HUES64 (cell line): ENCODE measurements at regions not wholly inside any gene's neighbourhood (a gene's known extent, or its start where the extent isn't known, plus 50 kb on each side); places are given as distances from the start of the nearest gene placed in this dataset.
"Not testable (repeated sequence)": the region's sequence is repeated elsewhere in the genome, so short reads cannot be mapped to it uniquely, and the experiment has no call there.

Experiments used
- H3K27ac ChIP-seq: 2 replicates; pipeline ENCODE4 v1.7.0; 2013; ENCODE audit warnings: low read depth, low read length, inconsistent platforms
- H3K27me3 ChIP-seq: 2 replicates; pipeline ENCODE4 v1.6.1; 2013; ENCODE audit warnings: mild to moderate bottlenecking, low read length; ENCODE audit not compliant: insufficient read depth
- H3K36me3 ChIP-seq: 2 replicates; pipeline ENCODE4 v1.6.1; 2013; ENCODE audit warnings: mild to moderate bottlenecking, low read length; ENCODE audit not compliant: insufficient read depth
- H3K4me1 ChIP-seq: 2 replicates; pipeline ENCODE4 v1.6.1; 2013; ENCODE audit warnings: mild to moderate bottlenecking, low read length, moderate library complexity; ENCODE audit not compliant: insufficient read depth
- H3K4me3 ChIP-seq: 2 replicates; pipeline ENCODE4 v1.5.1; 2013; ENCODE audit warnings: mild to moderate bottlenecking, low read length, moderate library complexity
- H3K9ac ChIP-seq: 2 replicates; pipeline ENCODE4 v1.6.1; 2013; ENCODE audit warnings: mild to moderate bottlenecking, low read depth, low read length
- H3K9me3 ChIP-seq: 2 replicates; pipeline ENCODE4 v1.6.1; 2013; ENCODE audit warnings: low read depth, low read length; ENCODE audit not compliant: insufficient read depth
- WGBS: fragments of 150-250, 120-280 bp; methylation state at CpG from one replicate; pipeline ENCODE4 v1.1.7; 2013; ENCODE audit warnings: missing lambda C conversion rate; 5-methylcytosine and 5-hydroxymethylcytosine counted together

DNA sequence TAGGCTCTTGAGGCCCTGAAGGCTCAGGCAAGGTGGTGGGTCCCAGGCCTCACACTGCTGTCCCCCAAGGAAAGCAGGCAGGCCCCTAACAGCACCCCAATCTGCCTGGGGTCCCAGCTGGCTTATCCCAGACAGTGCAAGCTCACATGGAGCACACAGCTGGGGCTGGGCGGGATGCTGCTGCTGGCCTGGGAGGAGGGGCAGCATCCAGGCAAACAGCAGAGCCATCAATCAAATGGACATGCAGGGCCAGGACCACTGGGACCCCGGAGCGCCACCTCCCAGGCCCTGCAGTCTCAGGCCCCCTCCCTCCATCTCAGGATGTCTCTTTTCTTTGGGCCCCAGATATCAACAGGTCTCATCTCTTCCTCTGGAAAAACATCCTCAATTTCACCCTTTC is 140.3 kb downstream of the BRD1 start:
- Histone ChIP-seq H3K4me3 (no peak overlapping the region), H3K27me3 (no peaks in the 10 kb centered on the region), H3K9ac (no peak overlapping the region), H3K36me3 (no peaks in the 10 kb centered on the region), H3K9me3 (0 out of 2 replicates have a peak, but pooled peaks cover 2% of the 10 kb centered on the region), H3K27ac (no peak overlapping the region), H3K4me1 (no peaks in the 10 kb centered on the region)
- WGBS: 86% methylated on average over 3 of the region's 3 CpGs

DNA sequence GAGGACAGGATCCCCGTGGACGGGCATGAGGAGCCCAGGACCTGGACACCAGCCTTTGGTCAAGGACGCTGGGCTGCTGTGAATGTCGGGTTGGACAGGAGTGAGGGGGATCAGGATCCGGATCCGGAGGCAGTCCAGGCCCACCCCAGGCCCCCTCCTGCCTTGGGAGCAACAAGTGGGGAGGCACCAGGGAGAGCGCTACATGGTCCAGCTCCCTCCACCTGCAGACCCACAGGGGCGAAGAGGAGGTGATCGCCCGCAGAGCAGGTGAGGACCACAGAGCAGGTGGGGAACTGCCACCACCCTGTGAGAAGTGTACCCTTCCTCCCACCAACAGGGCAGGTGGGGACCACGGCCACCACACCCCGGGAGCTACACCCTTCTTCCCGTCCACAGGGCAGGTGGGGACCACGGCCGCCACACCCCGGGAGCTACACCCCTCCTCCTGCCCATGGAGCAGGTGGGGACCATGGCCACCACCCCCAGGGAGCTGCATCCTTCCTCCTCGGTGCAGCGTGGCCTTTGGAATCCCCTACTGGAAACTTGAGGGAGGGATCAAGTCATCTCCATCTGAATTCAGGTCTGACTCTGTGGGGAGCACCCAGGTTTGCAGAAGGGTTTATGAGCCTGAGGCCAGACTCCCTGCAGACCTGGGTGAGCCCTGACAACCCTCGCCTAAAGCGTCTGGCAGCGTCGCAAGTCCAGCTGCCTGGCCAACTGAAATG is 141.0 kb downstream of the BRD1 start:
- H3K27me3 ChIP-seq: no peaks in the 10 kb centered on the region
- 85% methylated on average over 22 of the region's 22 CpGs for WGBS
- H3K4me3 ChIP-seq: no peak overlapping the region
- no peaks in the 10 kb centered on the region for H3K36me3 ChIP-seq
- H3K27ac ChIP-seq: no peak overlapping the region
- 0 out of 2 replicates have a peak, but pooled peaks cover 2% of the 10 kb centered on the region for H3K9me3 ChIP-seq
- no peak overlapping the region for H3K9ac ChIP-seq
- H3K4me1 ChIP-seq: no peaks in the 10 kb centered on the region

DNA sequence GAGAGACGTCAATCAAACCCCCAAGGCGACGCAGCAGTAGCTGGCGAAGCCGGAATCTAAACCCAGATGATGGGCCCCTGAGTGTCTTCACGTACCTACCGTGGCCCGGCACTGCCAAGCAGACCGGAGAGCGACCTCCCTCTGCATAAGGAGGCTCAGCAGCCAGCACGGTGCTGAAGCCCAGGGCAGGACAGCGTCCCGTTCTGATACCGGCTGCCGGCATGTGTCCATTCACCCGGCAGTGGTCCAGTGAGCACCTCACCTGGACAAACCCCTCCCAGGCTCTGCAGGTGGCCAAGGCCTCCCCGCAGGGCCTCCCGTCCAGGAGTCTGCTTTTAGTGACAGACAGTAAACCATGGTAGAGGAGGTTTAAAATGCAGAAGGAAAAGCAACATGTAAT is 142.0 kb downstream of the BRD1 start:
- H3K36me3 ChIP-seq: no peaks in the 10 kb centered on the region
- no peaks in the 10 kb centered on the region for H3K27me3 ChIP-seq
- H3K27ac ChIP-seq: no peak overlapping the region
- no peak overlapping the region for H3K4me3 ChIP-seq
- 81% methylated on average over 18 of the region's 18 CpGs for WGBS
- no peaks in the 10 kb centered on the region for H3K4me1 ChIP-seq
- no peak overlapping the region for H3K9ac ChIP-seq
- no peaks in the 10 kb centered on the region for H3K9me3 ChIP-seq

DNA sequence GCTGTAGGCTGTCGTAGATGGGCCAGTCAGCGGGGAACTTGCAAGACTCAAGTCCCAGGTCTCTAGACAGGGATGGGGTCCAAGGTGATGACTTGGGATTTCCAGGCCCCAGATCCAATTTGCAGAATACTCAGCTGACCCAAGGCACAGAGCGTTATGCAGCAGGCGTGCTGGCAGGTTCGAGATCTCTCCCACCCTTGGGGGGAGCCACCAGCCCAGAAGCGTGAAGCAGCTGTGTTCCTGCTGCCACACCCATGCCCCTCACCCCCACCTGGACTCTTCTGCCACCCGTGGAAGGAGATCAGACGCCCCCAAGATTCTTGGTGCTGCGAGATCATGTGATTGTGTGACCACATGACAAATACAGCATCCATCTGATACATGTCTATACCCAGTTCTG is 142.6 kb downstream of the BRD1 start:
- 88% methylated on average over 9 of the region's 9 CpGs for WGBS
- Histone ChIP-seq H3K4me1 (no peaks in the 10 kb centered on the region), H3K9me3 (no peaks in the 10 kb centered on the region), H3K27me3 (no peaks in the 10 kb centered on the region), H3K9ac (no peak overlapping the region), H3K27ac (no peak overlapping the region), H3K4me3 (no peak overlapping the region), H3K36me3 (no peaks in the 10 kb centered on the region)

DNA sequence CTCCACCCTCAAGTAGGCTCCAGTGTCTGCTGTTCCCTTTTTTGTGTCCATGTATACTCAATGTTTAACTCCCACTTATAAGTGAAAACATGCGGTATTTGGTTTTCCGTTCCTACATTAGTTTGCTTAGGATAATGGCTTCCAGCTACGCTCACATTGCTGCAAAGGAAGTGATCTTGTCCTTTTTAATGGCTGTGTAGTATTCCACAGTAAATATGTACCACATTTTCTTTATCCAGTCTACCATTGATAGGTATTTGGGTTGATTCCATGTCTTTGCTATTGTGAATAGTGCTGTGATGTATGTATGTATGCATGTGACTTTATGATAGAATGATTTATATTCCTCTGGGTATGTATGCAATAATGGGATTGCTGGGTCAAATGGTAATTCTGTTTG is 144.6 kb downstream of the BRD1 start:
- 96% methylated on average over 3 of the region's 3 CpGs for WGBS
- Histone ChIP-seq H3K9ac (no peak overlapping the region), H3K4me1 (no peaks in the 10 kb centered on the region), H3K9me3 (no peaks in the 10 kb centered on the region), H3K27me3 (no peaks in the 10 kb centered on the region), H3K4me3 (no peak overlapping the region), H3K27ac (no peak overlapping the region), H3K36me3 (no peaks in the 10 kb centered on the region)

DNA sequence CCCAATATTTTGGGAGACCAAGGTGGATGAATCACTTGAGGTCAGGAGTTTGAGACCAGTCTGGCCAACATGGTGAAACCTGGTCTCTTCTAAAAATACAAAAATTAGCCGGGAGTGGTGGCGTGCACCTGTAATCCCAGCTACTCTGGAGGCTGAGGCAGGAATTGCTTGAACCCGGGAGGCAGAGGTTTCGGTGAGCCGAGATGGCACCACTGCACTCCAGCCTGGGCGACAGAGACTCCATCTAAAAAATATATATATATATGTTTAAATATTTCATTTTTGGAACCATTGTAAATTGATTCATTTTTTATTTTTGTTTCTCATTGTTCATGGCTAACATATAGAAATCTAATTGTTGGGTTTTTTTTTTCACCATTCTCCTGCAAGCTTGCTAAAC is 146.9 kb downstream of the BRD1 start:
- H3K9me3 ChIP-seq, H3K4me1 ChIP-seq, H3K9ac ChIP-seq, H3K27me3 ChIP-seq, H3K4me3 ChIP-seq, H3K27ac ChIP-seq, H3K36me3 ChIP-seq: not testable (repeated sequence)
- WGBS: 96% methylated on average over 5 of the region's 6 CpGs

DNA sequence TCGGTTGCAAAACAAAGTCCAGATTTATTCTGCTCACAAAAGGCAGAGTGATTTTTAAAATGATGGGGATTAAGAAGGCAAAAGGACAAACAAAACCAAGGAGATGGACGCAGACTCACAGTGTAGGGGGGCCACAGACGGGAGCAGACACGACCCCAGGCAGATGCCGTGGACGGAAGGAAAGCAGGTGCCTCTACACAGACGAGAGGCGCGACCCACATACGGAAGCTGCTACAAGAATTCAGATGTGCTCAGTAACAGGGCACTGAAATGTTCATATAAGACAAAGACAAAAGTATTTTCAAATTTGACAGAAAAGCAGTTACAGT is 148.9 kb downstream of the BRD1 start:
- Histone ChIP-seq H3K27ac (no peak overlapping the region), H3K9me3 (no peaks in the 10 kb centered on the region), H3K9ac (no peak overlapping the region), H3K27me3 (peaks cover 6% of the 10 kb centered on the region; the same call in 1 of the 2 replicates), H3K4me1 (no peaks in the 10 kb centered on the region), H3K36me3 (no peaks in the 10 kb centered on the region), H3K4me3 (no peak overlapping the region)
- 91% methylated on average over 10 of the region's 10 CpGs for WGBS

DNA sequence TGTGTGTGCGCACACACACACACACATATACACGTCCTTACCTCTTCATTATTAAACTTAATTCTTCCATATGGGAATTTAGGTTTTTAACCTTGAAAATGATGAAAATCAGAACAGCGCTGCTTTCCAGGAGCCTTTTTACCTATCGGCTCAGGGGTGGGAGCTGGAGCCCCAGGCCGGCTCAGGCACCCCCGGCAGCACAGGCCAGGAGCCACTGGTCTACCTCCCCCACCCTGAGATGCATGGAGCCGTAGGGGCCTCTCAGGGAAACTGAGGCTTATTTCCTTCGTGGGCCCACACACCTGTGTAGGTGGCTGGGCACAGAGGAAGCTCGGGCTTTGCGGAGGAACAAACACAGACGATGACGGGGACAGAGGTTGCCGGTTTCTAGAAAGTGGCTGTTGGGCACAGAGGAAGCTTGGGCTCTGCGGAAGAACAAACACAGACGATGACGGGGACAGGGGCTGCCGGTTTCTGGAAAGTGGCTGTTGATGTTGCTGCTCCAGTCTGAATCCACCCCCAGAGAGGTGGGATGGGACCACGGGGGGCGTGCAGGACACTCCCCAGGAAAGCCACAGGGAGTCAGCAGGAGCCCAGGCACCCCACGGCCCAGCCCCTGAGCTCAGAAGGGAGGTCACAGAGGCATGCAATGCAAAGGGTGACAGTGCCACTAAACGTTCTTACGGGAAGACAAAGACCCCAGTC is 149.4 kb downstream of the BRD1 start:
- H3K27me3 ChIP-seq: peaks cover 9% of the 10 kb centered on the region; the same call in 1 of the 2 replicates
- no peaks in the 10 kb centered on the region for H3K36me3 ChIP-seq
- no peaks in the 10 kb centered on the region for H3K9me3 ChIP-seq
- no peak overlapping the region for H3K4me3 ChIP-seq
- no peaks in the 10 kb centered on the region for H3K4me1 ChIP-seq
- H3K9ac ChIP-seq: no peak overlapping the region
- 76% methylated on average over 22 of the region's 22 CpGs for WGBS
- no peak overlapping the region for H3K27ac ChIP-seq

DNA sequence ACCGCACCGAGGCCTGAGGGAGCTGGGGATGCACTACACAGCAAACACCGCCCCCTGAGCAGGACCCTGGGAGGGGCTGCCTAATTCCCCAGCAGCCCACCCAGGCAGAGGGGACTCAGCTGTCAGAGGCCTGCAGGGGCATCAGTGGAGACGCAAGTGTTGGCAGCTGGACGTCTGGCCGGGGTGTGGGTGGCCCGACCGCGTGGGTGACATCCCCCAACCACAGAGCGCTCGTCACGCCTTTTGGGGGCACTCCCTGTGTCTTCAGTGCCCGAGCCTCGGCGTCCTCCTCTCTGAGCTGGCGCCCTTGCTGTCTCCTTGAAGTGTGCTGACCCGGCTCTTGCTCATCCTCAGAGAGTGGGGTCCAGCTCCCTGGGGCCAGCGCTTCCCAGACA is 150.2 kb downstream of the BRD1 start:
- no peaks in the 10 kb centered on the region for H3K4me1 ChIP-seq
- peaks cover 15% of the 10 kb centered on the region for H3K27me3 ChIP-seq
- H3K9ac ChIP-seq: no peak overlapping the region
- no peak overlapping the region for H3K4me3 ChIP-seq
- WGBS: 93% methylated on average over 18 of the region's 18 CpGs
- H3K36me3 ChIP-seq: no peaks in the 10 kb centered on the region
- H3K27ac ChIP-seq: no peak overlapping the region
- H3K9me3 ChIP-seq: no peaks in the 10 kb centered on the region

DNA sequence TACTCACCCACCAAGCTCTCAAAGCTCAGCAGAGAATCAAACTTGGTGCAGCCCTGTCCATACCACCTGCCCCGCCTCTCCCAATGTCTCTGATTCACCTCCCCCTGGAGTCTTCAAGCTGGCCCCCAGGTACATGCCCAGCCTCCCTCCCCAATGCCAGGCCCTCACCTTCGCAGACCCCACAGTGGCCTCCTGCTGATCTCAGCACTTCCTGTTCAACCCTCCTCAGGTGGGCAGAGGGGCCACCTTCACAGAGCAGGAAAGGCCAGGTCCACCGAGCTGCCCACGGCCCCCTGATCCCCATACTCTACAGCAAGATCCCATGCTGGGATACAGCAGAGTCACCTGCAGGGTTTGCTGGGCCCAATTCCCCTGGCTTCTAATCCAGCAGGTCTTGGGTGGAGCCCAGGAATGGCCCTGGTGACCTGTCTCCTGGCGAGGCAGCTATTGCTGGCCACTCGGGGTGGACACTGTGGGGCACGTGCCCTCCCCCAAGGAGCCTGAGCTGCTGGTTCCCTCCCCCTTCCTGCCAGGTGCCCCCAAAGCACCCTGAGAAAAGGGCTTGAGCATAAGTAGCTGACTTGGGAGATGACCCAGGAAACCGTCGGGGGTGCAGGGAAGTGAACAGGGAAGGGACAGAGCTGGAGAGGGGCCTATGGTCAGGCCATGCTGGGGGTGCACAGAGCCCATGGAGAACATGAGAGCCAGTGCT is 150.7 kb downstream of the BRD1 start:
- H3K27me3 ChIP-seq: peaks cover 19% of the 10 kb centered on the region

DNA sequence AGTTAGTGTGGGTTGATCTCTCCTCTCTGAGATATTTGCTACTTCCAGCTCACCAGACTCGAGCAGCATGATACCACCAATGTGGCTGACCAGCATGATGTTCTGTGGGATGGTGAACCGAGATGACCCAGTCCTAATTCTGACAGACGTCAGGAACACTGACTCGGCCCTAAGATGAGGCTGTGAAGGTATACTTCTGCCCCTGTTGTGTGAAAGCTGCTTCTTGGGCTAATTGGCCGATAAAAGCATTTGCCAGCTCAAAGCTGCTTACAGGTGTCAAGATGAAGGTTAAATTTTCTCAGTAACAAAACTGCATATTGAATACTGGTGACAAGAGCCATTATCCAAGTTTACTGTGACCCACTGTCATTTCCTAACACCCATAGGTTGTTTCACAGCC is 151.4 kb downstream of the BRD1 start:
- no peak overlapping the region for H3K4me3 ChIP-seq
- no peak overlapping the region for H3K9ac ChIP-seq
- H3K9me3 ChIP-seq: no peaks in the 10 kb centered on the region
- H3K36me3 ChIP-seq: no peaks in the 10 kb centered on the region
- WGBS: 86% methylated on average over 5 of the region's 5 CpGs
- peaks cover 26% of the 10 kb centered on the region for H3K27me3 ChIP-seq
- H3K4me1 ChIP-seq: peaks cover 8% of the 10 kb centered on the region
- H3K27ac ChIP-seq: no peak overlapping the region

More for the DNA sequence above, 150.7 kb downstream of the BRD1 start:
- Histone ChIP-seq H3K9ac (no peak overlapping the region), H3K9me3 (no peaks in the 10 kb centered on the region), H3K4me3 (no peak overlapping the region), H3K27ac (no peak overlapping the region), H3K36me3 (no peaks in the 10 kb centered on the region), H3K4me1 (peaks cover under 1% of the 10 kb centered on the region; the same call in 1 of the 2 replicates)
- 78% methylated on average over 9 of the region's 9 CpGs for WGBS
